Smooth muscle cell (in vitro differentiated cells): ENCODE measurements at regions not wholly inside any gene's neighbourhood (a gene's known extent, or its start where the extent isn't known, plus 50 kb on each side); places are given as distances from the start of the nearest gene placed in this dataset.

ENCODE experiments used
- DNase-seq: peaks from one replicate; lab custom pipeline; 2025; ENCODE audit not compliant: unreplicated experiment; lab: John Stamatoyannopoulos, UW
- H2AFZ ChIP-seq: fragments of 200-600 bp; sonication (generic); 2 replicates; pipeline ENCODE4 v1.6.0; 2016; ENCODE audit warnings: antibody characterized with exemption, low read depth, mild to moderate bottlenecking
- H3F3A ChIP-seq: fragments of 200-600 bp; sonication (generic); 2 replicates; pipeline ENCODE4 v1.6.0; 2017; ENCODE audit warnings: antibody characterized with exemption, low read depth
- H3K27ac ChIP-seq: fragments of 200-600 bp; sonication (generic); 2 replicates; pipeline ENCODE4 v1.5.1; 2016; ENCODE audit warnings: low read depth, mild to moderate bottlenecking
- H3K27me3 ChIP-seq: fragments of 200-600 bp; sonication (generic); 2 replicates; pipeline ENCODE4 v1.6.1; 2016; ENCODE audit warnings: low read depth, mild to moderate bottlenecking
- H3K36me3 ChIP-seq: fragments of 200-600 bp; sonication (generic); 2 replicates; pipeline ENCODE4 v1.5.1; 2016; ENCODE audit warnings: low read depth
- H3K4me1 ChIP-seq: fragments of 200-600 bp; sonication (generic); 2 replicates; pipeline ENCODE4 v1.5.1; 2016; ENCODE audit warnings: low read depth
- H3K4me2 ChIP-seq: fragments of 200-600 bp; sonication (generic); 2 replicates; pipeline ENCODE4 v1.6.0; 2016; ENCODE audit warnings: mild to moderate bottlenecking
- H3K4me3 ChIP-seq: fragments of 200-600 bp; sonication (generic); 2 replicates; pipeline ENCODE4 v1.5.1; 2016; ENCODE audit warnings: mild to moderate bottlenecking
- H3K79me2 ChIP-seq: fragments of 200-600 bp; sonication (generic); 2 replicates; pipeline ENCODE4 v1.6.0; 2016; ENCODE audit warnings: low read depth, mild to moderate bottlenecking
- H3K9ac ChIP-seq: fragments of 200-600 bp; sonication (generic); 2 replicates; pipeline ENCODE4 v1.6.0; 2016; ENCODE audit warnings: low read depth
- H3K9me3 ChIP-seq: fragments of 200-600 bp; sonication (generic); replicated peaks from 2 replicates; pipeline ENCODE4 v1.5.1; 2016; ENCODE audit warnings: low read depth
- H4K20me1 ChIP-seq: fragments of 200-600 bp; sonication (generic); 2 replicates; pipeline ENCODE4 v1.6.0; 2016; ENCODE audit warnings: low read depth
- WGBS: methylation state at CpG from one replicate; pipeline ENCODE4 v1.1.7; 2016; ENCODE audit warnings: low lambda C conversion rate; 5-methylcytosine and 5-hydroxymethylcytosine counted together
- TF ChIP-seq, protein P1 (sequence below): fragments of 200-600 bp; sonication (generic); IDR thresholded peaks from 2 replicates; pipeline ENCODE4 v1.5.1; 2017; ENCODE audit warnings: borderline replicate concordance, mild to moderate bottlenecking, antibody characterized with exemption; ENCODE audit not compliant: insufficient read depth, poor library complexity, severe bottlenecking

DNA sequence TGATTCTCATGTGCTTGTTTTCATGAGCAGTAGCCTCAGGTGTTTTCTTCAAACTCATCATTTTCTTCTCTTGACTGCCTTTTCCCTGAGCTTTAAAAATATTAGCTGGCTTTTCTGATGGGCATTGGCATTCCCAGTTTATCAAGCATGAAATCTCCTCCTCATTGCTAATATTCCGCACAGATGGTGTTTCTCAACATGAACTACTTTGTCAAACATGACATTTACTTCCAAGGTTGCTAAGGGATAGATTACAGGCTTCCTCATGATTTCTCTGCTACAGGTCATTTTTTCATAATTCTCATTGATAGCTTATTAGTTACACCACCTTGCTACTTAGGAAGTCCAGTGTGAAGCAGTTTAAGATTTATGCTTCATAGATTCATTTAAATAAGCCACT is 1116.9 kb upstream of the CNTNAP5 start:
- Histone ChIP-seq H3K9ac (no peak overlapping the region), H2AFZ (no peak overlapping the region), H3K4me1 (no peaks in the 10 kb centered on the region), H4K20me1 (no peaks in the 10 kb centered on the region), H3K9me3 (no peaks in the 10 kb centered on the region), H3K79me2 (no peaks in the 10 kb centered on the region), H3K27me3 (no peaks in the 10 kb centered on the region), H3K4me2 (no peak overlapping the region), H3K36me3 (no peaks in the 10 kb centered on the region), H3F3A (no peaks in the 10 kb centered on the region), H3K4me3 (no peak overlapping the region), H3K27ac (no peak overlapping the region)
- TF ChIP-seq, protein P1, sequence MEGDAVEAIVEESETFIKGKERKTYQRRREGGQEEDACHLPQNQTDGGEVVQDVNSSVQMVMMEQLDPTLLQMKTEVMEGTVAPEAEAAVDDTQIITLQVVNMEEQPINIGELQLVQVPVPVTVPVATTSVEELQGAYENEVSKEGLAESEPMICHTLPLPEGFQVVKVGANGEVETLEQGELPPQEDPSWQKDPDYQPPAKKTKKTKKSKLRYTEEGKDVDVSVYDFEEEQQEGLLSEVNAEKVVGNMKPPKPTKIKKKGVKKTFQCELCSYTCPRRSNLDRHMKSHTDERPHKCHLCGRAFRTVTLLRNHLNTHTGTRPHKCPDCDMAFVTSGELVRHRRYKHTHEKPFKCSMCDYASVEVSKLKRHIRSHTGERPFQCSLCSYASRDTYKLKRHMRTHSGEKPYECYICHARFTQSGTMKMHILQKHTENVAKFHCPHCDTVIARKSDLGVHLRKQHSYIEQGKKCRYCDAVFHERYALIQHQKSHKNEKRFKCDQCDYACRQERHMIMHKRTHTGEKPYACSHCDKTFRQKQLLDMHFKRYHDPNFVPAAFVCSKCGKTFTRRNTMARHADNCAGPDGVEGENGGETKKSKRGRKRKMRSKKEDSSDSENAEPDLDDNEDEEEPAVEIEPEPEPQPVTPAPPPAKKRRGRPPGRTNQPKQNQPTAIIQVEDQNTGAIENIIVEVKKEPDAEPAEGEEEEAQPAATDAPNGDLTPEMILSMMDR = no peak
- 93% methylated on average over 1 of the region's 1 CpG for WGBS
- DNase-seq = no peak

DNA sequence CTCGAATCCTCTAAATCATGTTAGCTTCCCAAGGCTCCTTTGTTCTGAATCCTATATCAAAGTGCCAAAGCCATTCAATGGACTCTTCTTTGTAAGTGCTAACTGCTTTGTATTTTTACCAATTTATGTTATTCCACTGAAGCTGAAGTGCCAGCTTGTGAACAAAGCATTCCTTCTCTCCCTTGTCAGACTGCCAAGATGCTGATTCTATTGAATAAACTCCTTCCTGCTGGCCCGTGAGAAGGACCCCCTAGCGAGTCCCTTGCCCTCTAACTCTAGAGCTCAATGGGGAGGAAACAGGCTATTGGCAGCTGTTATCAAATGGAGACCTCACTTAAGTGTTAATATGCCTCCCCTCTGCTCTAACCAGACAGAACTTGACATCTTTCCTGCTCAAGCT is 1097.9 kb upstream of the CNTNAP5 start:
- Histone ChIP-seq H3K9me3 (peaks cover 4% of the 10 kb centered on the region), H4K20me1 (no peaks in the 10 kb centered on the region), H3K4me3 (no peak overlapping the region), H3K4me1 (no peaks in the 10 kb centered on the region), H3K4me2 (no peak overlapping the region), H3K9ac (no peak overlapping the region), H2AFZ (no peak overlapping the region), H3K36me3 (no peaks in the 10 kb centered on the region), H3K27me3 (no peaks in the 10 kb centered on the region), H3K79me2 (no peaks in the 10 kb centered on the region), H3F3A (no peaks in the 10 kb centered on the region), H3K27ac (no peak overlapping the region)
- DNase-seq = no peak
- 60% methylated on average over 3 of the region's 3 CpGs for WGBS
- TF ChIP-seq, protein P1 = no peak

DNA sequence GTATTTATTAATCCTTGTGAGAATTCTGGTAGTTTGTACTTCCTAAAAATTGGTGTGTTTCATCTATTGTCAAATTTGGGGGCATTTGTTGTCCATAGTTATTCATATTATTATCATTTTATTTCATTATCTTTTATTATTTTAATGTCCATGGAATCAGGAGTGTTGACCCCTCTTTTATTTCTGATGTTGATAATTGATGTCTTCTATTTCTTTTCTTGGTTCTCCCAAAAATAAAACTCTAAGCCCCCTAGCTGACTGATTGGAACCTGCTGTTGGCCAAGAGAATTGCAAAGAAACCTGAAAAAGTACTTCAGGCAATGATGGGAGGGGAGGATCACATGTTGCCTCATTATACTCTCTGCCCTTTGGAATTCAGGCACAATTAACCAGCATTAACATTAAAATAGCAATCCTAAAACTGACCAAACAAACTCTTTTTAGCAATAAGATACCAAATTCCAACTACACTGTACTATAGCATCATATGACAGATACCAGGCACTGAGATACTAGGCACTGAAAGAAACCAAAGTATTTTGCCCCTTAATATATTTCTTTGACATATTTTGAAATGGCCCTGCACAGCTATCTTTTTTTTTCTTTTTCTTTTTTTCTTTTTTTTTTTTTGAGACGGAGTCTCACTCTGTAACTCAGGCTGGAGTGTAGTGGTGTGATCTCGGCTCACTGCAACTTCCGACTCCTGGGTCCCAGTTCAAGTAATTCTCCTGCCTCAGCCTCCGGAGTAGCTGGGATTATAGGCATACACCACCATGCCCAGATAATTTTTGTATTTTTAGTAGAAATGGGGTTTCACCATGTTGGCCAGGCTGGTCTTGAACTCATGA is 1097.2 kb upstream of the CNTNAP5 start:
- no peaks in the 10 kb centered on the region for H3K27me3 ChIP-seq
- no peak overlapping the region for H3K9ac ChIP-seq
- no peak overlapping the region for H3K4me3 ChIP-seq
- H3F3A ChIP-seq = no peaks in the 10 kb centered on the region
- H3K36me3 ChIP-seq = no peaks in the 10 kb centered on the region
- no peak overlapping the region for H3K4me2 ChIP-seq
- H3K79me2 ChIP-seq = no peaks in the 10 kb centered on the region
- no peak overlapping the region for H2AFZ ChIP-seq
- TF ChIP-seq, protein P1 = no peak
- WGBS = 81% methylated on average over 4 of the region's 4 CpGs
- no peak for DNase-seq
- H3K4me1 ChIP-seq = no peaks in the 10 kb centered on the region
- no peak overlapping the region for H3K27ac ChIP-seq
- no peaks in the 10 kb centered on the region for H4K20me1 ChIP-seq
- peaks cover 4% of the 10 kb centered on the region for H3K9me3 ChIP-seq

DNA sequence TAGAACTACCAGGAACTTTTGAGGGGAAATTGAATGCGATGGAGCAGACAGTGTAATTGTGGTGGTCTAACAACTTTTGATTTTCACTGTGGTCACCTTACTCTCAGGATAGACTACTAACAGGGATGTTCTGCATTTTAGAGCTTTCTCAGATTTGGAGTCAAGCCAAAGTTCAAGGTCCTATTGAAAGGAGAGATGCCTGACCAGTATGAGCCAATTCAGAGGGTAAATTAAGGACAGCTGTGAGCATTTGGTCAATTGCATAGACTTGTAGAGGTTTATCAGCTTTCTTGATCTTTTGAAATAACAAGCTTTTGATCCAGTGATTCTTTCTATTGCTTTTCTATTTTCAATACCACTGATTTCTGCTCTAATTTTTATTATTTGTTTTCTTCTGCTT is 1095.7 kb upstream of the CNTNAP5 start:
- no peak overlapping the region for H3K4me3 ChIP-seq
- no peaks in the 10 kb centered on the region for H4K20me1 ChIP-seq
- H3K9me3 ChIP-seq = peaks cover 4% of the 10 kb centered on the region
- no peaks in the 10 kb centered on the region for H3K36me3 ChIP-seq
- H2AFZ ChIP-seq = no peak overlapping the region
- 87% methylated on average over 1 of the region's 1 CpG for WGBS
- H3K27ac ChIP-seq = no peak overlapping the region
- H3K4me2 ChIP-seq = no peak overlapping the region
- H3K79me2 ChIP-seq = no peaks in the 10 kb centered on the region
- H3K27me3 ChIP-seq = no peaks in the 10 kb centered on the region
- H3F3A ChIP-seq = no peaks in the 10 kb centered on the region
- H3K4me1 ChIP-seq = no peaks in the 10 kb centered on the region
- TF ChIP-seq, protein P1 = no peak
- DNase-seq = no peak
- H3K9ac ChIP-seq = no peak overlapping the region
